ENCODE measurements at regions not wholly inside any gene's neighbourhood (a gene's known extent, or its start where the extent isn't known, plus 50 kb on each side); places are given as distances from the start of the nearest gene placed in this dataset.

- TF ChIP-seq, protein P1, sequence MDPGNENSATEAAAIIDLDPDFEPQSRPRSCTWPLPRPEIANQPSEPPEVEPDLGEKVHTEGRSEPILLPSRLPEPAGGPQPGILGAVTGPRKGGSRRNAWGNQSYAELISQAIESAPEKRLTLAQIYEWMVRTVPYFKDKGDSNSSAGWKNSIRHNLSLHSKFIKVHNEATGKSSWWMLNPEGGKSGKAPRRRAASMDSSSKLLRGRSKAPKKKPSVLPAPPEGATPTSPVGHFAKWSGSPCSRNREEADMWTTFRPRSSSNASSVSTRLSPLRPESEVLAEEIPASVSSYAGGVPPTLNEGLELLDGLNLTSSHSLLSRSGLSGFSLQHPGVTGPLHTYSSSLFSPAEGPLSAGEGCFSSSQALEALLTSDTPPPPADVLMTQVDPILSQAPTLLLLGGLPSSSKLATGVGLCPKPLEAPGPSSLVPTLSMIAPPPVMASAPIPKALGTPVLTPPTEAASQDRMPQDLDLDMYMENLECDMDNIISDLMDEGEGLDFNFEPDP (CRISPR knock-in tag; IDR thresholded peaks at IDR 0.05): no peak
- TF ChIP-seq ZHX1 (conservative IDR thresholded peaks at IDR 0.05; ENCODE audit: low read length) (no peak), ZNF263 (CRISPR knock-in tag; IDR thresholded peaks at IDR 0.05; ENCODE audit: borderline replicate concordance) (no peak)
These were observed 73.5 kb upstream of the NPSR1 start (continued) for GRCh38 chr7:34584526-34584925.

GRCh38 chr7:34596887-34597286 lies 61.1 kb upstream of the NPSR1 start:
- Histone ChIP-seq H3K9ac (ENCODE audit: insufficient read depth in 1 of 2, low read depth in 2 of 2, low read length in 2 of 2) (no peak overlapping the region), H3K9me3 (replicated peaks; ENCODE audit: control insufficient read depth, insufficient read depth, low read depth, low read length) (no peaks in the 10 kb centered on the region; the same call in 1 of the 2 replicates), H3K4me1 (replicated peaks in 1 of 2; ENCODE audit: control insufficient read depth in 2 of 2, insufficient read depth in 2 of 2, low read length in 2 of 2) (no peaks in the 10 kb centered on the region), H3K9me1 (ENCODE audit: control insufficient read depth, insufficient read depth, low read length) (no peaks in the 10 kb centered on the region), H3K79me2 (ENCODE audit: control insufficient read depth, insufficient read depth, low read length) (no peaks in the 10 kb centered on the region), H3K4me3 (no peak overlapping the region), H3K27me3 (ENCODE audit: control insufficient read depth in 2 of 2, insufficient read depth in 2 of 2, low read length in 2 of 2) (no peaks in the 10 kb centered on the region), H3K27ac (ENCODE audit: extremely low read depth, low read depth, low read length) (no peak overlapping the region), H3K36me3 (ENCODE audit: control insufficient read depth, insufficient read depth, low read length) (no peaks in the 10 kb centered on the region), H3K4me2 (ENCODE audit: insufficient read depth, low read length) (no peak overlapping the region), H2AFZ (ENCODE audit: low read depth, low read length) (no peak overlapping the region), H4K20me1 (replicated peaks; ENCODE audit: control insufficient read depth, insufficient read depth, low read length) (no peaks in the 10 kb centered on the region)
- FAIRE-seq: no peak
- DNase-seq (ENCODE audit: extremely low read depth in 1 of 4, low spot score in 3 of 4): no peak
- POLR2A ChIA-PET: no interaction called here
- no peak for TF ChIP-seq ZNF253 (CRISPR knock-in tag; conservative IDR thresholded peaks at IDR 0.05)
- no peak for TF ChIP-seq XRCC4 (IDR thresholded peaks at IDR 0.05; ENCODE audit: extremely low read depth, insufficient read depth, insufficient read length)
- TF ChIP-seq DIDO1 (tag; IDR thresholded peaks at IDR 0.05; ENCODE audit: low read depth): no peak
- TF ChIP-seq HNRNPLL (IDR thresholded peaks at IDR 0.05; ENCODE audit: low read depth, low read length, poor library complexity, severe bottlenecking): no peak
- TF ChIP-seq ZBTB8A (IDR thresholded peaks at IDR 0.05; ENCODE audit: partially characterized antibody): no peak
- no peak for TF ChIP-seq PTRF (tag; IDR thresholded peaks at IDR 0.05)
- no peak for TF ChIP-seq ZZZ3 (IDR thresholded peaks at IDR 0.05)
- TF ChIP-seq TGIF2 (CRISPR knock-in tag; IDR thresholded peaks at IDR 0.05): no peak
- TF ChIP-seq, protein P2, sequence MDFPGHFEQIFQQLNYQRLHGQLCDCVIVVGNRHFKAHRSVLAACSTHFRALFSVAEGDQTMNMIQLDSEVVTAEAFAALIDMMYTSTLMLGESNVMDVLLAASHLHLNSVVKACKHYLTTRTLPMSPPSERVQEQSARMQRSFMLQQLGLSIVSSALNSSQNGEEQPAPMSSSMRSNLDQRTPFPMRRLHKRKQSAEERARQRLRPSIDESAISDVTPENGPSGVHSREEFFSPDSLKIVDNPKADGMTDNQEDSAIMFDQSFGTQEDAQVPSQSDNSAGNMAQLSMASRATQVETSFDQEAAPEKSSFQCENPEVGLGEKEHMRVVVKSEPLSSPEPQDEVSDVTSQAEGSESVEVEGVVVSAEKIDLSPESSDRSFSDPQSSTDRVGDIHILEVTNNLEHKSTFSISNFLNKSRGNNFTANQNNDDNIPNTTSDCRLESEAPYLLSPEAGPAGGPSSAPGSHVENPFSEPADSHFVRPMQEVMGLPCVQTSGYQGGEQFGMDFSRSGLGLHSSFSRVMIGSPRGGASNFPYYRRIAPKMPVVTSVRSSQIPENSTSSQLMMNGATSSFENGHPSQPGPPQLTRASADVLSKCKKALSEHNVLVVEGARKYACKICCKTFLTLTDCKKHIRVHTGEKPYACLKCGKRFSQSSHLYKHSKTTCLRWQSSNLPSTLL (IDR thresholded peaks at IDR 0.05): no peak
- TF ChIP-seq MIER1 (IDR thresholded peaks at IDR 0.05; ENCODE audit: low read depth): no peak
- no peak for ATAC-seq
- 0% methylated on average over 2 of the region's 2 CpGs for WGBS (ENCODE audit: insufficient coverage, low coverage, missing lambda C conversion rate)
- CTCF ChIA-PET (ENCODE audit: low intra/inter-chr PET ratio): no interaction called here
- intact Hi-C loops (cut with micrococcal nuclease): no loop called here
- in situ Hi-C loops (cut with MboI): no loop called here
- no TSS peak for BruUV-seq (replicated peaks)
